Tibial nerve (tissue), 4 donors: ENCODE measurements at regions not wholly inside any gene's neighbourhood (a gene's known extent, or its start where the extent isn't known, plus 50 kb on each side); places are given as distances from the start of the nearest gene placed in this dataset.

ENCODE experiments used
- CTCF ChIP-seq, 5 experiments: fragments of 200-600 bp in 3 of 5; fragments of 450-650 bp in 2 of 5; sonication (generic) in 3 of 5; IDR thresholded peaks; one replicate each; pipeline ENCODE4 v1.5.1; 2016 to 2019; ENCODE audit warnings: antibody characterized with exemption in 5 of 5, mild to moderate bottlenecking in 3 of 5, moderate library complexity in 2 of 5
- EP300 ChIP-seq, 2 donors: sonication (generic); formaldehyde crosslinking; IDR thresholded peaks; one replicate each; pipeline ENCODE4 v1.6.1; 2017; ENCODE audit warnings: antibody characterized with exemption in 2 of 2, mild to moderate bottlenecking in 1 of 2

- TF ChIP-seq CTCF (IDR thresholded peaks at IDR 0.05) (no peak), EP300 (IDR thresholded peaks at IDR 0.05) (no peak)
Measured at GRCh38 chr18:45467293-45467692, 148.0 kb upstream of the SLC14A2 start.
